OCI-M2 (cell line): ENCODE measurements at regions not wholly inside any gene's neighbourhood (a gene's known extent, or its start where the extent isn't known, plus 50 kb on each side); places are given as distances from the start of the nearest gene placed in this dataset.
"Not testable (repeated sequence)": the region's sequence is repeated elsewhere in the genome, so short reads cannot be mapped to it uniquely, and the experiment has no call there.

Experiments
- DNase-seq: peaks from one replicate; lab custom pipeline; 2025; ENCODE audit not compliant: unreplicated experiment; lab: John Stamatoyannopoulos, UW

DNA sequence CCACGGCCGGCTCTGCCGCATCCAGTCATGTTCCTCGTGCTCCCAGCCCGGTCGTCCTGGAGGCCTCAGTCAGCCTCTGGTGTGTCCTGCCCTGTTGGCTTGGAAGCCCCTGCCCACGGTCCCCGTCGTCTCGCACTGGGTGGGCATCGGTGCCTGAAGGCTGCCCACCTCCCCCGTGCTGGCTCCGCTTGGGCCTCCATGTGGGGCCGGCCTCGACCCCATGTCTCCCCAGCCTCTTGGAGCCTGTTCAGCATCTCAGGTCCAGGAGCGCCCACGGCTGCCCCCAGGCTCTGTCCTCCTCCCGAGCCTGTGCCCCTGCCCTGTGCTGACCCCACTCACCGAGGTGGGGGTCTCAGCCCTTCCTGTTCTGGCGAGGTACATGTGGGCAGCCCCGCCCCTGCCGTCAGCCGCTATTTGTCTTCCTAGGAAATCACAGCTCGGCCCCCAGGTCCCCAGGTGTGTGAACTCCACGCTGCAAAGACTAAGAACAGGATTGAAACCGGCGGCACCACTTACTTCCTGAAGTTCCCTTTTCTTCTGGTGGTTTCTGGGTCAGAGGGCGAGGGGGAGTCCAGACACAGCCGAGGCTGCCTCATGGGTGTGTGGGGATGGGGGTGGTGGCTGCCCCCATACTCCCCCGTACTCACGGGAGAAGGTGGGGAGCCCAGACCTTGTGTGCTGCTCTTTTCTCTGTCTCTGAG lies 221.3 kb downstream of the TMEM121 start:
- DNase-seq, result not testable (repeated sequence)

DNA sequence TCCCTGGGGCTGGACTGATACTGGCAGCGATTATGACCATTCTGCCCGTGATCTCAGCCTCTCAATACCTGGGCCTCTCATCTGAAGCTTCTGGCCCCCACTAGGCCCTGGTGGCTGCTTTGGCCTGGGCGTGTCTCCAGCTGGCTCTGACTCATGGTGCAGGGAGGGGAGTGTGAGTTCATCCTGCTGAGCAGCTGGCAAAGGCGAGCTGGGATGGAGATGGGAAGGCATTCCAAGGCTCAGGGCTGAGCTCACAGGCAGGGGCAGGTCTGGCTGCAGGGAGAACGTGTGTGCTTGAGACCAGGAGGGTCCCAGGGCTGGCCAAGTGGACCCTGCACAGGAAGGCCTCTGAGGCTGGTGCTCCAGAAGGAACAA lies 221.8 kb downstream of the TMEM121 start:
- DNase-seq, result no peak

DNA sequence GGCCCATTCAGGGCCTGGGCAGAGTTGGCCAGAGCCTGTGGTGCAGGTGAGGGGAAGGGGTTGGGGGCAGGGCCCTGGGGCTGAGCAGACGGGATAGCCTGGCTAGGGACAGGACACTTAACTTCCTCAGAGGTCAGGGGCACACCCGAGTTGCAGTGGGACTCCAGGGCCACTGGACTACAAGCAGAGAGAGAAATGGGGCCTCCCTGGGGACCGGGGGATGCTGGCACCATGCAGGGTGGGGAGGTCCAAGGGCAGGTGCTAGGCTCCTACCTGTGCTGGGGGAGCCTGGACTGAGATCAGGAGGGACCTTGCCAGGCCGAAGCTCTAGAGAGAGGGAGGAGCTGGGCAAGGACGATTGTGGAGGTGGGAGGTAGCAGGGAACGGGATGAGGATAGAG lies 222.3 kb downstream of the TMEM121 start:
- DNase-seq, result not testable (repeated sequence)

DNA sequence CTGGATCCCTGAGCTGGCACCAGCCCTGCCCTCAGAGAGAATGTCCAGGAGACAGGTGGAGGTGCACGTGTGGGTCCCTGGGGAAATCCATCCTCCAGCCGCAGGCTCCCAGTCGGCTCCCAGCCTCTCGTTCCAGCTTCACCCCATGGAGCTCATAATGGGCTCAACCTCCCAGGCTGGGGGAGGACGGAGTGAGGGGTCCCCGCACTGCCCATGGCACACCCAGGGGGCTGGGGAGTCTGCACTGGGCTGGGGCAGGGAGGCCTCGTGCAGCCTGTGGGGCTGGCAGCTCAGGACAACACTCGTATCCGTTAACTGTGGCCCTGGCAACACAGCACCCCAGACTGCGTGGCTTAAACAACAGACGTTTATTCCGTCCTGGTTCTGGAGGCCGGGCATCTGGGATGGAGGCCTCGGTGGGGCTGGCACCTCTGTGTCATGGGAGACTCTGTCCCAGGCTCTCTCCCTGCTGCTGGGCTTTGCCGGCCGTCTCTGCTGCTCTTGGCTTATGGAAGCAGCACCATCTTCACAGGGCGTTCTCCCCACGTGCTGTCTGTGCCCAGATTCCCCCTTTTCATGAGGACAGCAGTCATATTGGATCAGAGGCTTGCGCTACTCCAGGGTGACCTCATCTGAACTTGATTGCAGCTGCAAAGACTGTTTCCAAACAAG lies 223.6 kb downstream of the TMEM121 start:
- DNase-seq, result not testable (repeated sequence)

DNA sequence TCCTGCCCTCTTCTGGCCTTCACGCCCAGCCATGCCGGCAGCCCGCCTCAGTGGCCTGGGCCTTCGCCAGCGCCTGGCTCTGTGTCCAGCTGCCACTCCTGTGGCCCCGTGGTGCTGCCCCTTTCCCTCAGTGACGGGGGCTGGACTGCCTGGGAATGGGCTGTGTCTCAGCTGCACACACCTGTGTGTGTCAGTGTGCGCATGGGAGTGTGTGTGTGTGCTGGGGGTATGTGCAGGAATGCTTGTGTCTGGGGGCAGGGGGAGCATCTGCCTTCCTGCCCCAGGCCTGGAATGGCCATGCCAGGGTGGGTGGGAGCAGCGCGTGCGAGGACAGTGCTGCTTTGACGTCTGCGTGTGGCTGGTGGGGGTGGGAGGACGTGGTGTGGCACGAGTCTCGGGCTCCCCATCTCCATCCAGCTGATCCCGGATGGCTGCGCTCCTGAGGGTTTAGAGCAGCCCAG lies 224.9 kb downstream of the TMEM121 start:
- not testable (repeated sequence) for DNase-seq

DNA sequence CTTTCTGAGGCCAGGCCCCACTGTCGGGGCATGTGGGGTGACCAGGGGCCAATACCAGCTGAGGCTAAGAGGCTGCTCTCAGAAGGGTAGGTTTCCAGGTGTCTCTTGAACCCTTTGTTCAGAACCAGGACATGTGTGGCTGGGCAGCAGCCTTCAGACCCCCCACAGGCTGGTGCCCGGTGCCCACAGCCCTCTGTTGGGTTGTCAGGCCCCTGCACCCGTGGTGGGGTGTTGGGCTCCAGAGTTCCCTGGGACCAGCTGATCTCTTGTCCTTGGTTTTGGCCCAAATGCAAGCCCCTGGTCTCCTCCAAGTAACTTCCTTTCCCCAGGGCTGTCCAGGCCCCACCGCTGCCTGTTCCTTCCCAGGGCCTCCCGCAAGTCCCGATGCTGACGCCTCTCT lies 226.0 kb downstream of the TMEM121 start:
- not testable (repeated sequence) for DNase-seq

DNA sequence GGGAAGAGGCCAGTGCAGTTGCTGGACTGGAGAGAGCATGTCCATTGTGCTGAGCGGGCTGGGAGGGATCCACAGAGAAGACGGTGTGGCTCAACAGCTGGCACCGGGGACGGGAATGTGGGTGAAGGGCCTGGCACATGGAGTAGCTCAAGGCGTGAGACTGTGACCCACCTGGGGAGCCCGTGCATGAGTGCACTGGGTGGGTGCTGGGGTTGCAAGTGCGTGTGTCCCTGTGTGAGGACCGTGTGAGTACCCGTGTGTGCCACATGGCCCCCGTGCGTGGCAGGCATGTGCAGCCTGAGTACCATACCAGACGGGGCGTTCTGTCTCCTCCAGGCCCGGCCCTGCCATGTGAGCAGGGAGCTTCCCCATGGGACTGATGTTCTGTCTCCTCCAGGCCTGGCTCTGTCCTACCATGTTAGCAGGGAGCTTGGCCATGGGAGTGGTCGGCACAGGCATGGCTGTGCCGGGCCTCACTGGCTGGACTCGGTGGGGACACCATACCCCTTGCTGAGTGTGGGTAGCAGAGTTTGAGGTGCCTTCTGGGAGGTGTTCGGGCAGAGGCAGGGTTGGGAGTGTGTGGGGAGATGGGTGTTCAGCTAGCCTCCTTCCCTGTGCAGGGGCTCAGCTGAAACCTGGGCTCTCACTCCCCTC lies 234.4 kb downstream of the TMEM121 start:
- no peak for DNase-seq

DNA sequence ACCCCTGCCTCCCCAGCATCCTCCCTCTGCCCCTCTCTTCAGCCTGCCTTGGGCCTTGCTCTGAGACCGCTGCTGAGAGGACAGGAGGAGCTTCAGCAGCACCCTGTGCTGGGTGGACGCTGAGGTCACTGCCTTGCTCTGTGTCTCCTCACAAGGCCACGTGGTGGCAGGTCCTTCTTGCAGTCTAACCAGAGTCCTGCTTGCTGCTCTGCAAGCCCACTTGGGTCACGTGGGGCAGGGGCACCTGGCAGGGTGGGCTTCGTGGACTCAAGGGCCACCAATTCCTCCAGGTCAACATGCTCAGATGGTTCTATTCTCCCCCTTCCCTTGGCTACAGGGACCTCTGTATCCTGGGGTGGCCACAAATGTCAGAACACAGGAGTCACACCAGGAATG lies 235.0 kb downstream of the TMEM121 start:
- not testable (repeated sequence) for DNase-seq

DNA sequence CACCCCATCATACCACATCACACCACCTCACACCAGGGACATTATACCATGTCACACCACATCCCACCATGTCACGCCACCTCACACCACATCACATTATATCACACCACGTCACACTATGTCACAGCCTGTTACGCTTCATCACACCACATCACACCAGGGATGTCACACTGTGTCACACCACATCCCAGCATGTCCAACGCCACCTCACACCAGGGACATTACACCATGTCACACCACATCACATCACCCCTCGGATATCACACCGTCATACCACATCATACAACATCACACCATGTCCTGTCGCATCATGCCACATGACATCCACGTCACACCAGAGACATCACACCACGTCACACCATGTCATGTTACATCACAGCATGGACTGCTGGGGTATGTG lies 235.5 kb downstream of the TMEM121 start:
- no peak for DNase-seq

DNA sequence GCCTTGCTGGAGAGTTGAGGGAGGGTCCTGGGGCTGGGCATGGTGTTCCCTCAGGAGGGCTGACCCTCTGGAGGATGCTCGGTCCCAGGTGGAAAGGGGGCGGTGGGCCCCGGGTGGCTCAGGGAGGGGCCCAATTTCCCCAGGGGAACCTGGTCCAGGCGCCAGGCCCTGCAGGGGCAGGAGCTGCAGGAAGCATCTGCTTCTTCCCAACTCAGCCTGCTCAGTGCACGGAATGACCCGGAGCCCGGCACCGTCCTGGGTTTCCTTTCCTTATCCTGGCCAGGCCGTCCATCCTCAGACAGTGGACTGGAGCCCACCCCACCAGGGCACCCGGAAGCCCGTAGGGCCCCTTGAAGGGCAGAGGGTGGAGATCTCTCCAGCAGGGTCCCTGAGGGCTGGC lies 235.9 kb downstream of the TMEM121 start:
- DNase-seq, result not testable (repeated sequence)

DNA sequence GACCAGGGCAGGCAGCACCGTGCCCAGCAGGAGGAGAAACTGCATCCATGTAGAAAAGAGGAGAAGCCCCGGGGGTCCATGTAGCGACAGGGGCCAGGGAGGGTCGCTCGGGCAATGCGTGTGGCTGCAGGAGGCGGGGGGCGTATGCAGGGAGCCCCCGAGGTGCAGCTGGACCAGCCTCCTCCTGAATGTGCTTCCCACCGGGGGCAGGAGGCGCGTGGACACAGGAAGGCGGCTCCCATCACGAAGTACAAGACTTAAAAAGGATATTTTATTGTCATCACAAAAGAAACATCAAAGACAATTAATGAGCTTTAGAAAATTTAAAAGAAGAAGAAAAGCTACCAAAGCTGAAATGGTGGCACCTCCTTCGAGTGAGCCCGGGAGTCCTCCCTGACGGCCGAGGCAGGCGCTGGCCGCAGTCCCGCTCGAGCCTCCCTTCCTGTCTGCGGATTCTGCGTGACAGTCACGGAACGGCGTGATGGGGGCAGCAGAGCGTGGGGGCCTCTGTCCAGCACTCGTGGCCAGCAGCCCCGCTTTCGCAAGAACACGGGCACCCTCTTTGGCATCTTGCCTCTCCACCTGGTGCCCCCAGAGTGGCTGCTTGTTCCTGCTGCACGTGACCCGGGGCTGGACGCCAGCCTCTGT lies 238.0 kb downstream of the TMEM121 start:
- not testable (repeated sequence) for DNase-seq

DNA sequence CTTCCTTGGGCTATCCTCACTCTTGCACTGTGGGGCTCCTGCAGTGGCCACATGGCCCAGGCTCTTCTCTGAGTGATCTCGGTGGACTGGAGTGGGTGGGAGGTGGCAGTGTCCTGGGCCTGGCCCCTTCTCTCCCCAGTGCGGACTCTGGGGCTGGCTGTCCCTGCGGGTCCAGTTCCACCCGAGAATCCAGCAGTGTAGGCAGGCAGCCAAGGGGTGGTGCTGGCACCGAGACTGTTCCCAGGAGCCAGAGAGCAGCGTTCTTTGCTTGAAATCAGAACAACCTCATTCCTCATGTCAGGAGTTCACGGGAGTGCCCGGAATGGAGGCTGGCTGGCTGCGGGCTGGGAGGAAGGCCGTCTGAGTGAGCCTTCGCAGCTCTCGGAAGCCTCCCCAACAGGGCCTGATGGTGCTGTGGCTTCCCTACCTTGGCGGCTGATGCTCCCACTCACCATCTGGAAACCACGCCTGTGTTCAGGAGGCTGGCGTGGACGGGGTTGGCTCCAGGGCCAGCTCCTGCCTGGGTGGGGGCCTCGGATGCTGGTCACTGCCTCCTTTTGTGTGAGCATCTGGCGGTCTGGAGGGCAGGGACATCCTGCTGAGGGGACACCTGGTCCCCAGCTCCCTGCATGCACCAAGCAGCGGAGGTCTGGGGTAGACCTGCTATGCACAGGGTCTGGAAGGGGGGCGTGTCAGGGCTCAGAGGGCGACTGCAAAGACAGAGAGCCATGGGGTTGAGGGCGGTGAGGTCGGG lies 238.9 kb downstream of the TMEM121 start:
- not testable (repeated sequence) for DNase-seq

DNA sequence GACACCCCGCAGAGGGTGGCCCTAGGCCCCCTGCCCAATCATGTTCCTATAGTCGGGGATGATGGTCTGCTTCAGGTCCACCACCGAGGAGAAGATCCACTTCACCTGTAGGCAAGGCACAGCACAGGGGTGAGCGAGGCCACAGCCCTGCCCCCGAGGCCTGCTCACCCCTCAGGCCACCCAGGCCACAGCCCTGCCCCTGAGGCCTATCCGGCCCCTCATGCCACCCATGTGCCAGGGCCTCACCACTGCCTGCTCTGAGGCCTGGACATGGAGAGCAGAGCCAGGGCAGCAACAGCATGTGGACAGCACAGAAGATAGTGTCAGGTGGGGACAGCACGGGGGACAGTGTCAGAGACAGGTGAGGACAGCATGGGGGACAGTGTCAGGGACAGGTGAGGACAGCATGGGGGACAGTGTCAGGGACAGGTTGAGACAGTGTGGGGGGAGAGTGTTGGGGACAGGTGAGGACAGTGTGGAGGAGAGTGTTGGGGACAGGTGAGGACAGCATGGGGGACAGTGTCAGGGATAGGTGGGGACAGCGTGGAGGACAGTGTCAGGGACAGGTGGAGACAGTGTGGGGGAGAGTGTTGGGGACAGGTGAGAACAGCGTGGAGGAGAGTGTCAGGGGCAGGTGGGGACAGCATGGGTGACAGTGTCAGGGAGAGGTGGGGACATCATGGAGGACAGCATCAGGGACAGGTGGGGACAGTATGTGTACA lies 239.7 kb downstream of the TMEM121 start:
- DNase-seq, result no peak

DNA sequence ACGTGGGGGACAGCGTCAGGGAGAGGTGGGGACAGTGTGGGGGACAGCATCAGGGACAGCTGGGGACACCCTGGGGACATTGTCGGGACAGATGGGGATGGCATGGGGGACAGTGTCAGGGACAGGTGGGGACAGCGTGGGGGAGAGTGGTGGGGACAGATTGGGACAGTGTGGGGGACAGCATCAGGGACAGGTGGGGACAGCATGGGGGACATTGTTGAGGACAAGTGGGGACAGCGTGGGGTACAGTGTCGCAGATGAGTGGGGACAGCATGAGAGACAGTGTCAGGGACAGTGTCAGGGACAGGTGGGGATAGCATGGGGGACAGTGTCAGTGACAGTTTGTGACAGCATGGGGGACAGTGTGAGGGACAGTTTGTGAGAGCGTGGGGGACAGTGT lies 240.9 kb downstream of the TMEM121 start:
- no peak for DNase-seq

DNA sequence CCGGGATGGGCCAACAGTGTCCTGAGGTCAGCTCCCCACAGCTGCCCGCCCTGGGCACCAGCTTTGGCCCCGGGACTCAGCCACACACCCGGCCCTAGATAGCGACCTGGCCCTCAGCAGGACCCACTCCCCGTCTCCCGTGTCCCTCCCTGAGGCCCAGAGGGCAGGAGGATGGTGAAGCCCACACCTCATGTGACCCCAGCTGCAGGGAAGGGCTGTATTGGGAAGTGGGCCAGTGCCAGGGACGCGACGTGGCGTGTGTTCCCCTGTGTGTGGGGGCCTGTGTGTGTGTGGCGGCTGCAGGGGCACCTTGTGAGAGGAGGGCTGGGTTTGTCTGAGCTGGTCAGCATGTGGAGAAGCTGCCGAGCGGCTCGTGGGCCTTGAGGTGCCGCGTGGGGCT lies 241.7 kb downstream of the TMEM121 start:
- DNase-seq, result not testable (repeated sequence)

DNA sequence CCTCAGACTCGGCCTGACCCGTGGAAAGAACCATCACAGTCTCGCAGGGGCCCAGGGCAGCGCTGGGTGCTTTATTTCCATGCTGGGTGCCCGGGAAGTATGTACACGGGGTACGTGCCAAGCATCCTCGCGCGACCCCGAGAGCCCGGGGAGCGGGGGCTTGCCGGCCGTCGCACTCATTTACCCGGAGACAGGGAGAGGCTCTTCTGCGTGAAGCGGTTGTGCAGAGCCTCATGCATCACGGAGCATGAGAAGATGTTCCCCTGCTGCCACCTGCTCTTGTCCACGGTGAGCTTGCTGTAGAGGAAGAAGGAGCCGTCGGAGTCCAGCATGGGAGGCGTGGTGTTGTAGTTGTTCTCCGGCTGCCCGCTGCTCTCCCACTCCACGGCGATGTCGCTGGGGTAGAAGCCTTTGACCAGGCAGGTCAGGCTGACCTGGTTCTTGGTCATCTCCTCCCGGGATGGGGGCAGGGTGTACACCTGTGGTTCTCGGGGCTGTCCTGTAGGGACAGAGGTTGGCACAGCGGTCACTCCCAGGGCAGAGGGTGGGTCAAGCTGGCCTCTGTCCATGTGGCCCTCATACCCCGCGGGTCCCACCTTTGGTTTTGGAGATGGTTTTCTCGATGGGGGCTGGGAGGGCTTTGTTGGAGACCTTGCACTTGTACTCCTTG lies 242.8 kb downstream of the TMEM121 start:
- DNase-seq, result not testable (repeated sequence)

DNA sequence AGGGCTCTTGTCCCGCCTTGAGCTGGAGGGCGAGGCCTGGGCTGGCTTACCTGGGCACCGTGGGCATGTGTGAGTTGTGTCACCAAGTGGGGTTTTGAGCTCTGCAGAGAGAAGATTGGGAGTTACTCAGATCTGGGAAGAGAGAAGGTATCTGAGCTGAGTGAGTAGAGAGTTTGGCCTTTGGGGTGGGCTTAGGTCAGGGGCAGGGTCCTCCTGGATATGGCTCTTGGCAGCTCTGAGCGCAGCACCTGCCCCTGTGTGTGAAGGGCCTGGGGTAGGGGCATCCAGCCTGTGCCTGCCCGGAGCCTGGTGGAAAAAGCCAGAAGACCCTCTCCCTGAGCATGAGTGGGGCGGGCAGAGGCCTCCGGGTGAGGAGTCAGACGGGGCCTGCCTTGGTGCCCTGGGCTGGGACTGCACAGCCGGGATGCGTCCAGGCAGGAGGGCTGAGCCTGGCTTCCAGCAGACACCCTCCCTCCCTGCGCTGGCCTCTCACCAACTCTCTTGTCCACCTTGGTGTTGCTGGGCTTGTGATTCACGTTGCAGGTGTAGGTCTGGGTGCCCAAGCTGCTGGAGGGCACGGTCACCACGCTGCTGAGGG lies 244.3 kb downstream of the TMEM121 start:
- DNase-seq, result not testable (repeated sequence)

DNA sequence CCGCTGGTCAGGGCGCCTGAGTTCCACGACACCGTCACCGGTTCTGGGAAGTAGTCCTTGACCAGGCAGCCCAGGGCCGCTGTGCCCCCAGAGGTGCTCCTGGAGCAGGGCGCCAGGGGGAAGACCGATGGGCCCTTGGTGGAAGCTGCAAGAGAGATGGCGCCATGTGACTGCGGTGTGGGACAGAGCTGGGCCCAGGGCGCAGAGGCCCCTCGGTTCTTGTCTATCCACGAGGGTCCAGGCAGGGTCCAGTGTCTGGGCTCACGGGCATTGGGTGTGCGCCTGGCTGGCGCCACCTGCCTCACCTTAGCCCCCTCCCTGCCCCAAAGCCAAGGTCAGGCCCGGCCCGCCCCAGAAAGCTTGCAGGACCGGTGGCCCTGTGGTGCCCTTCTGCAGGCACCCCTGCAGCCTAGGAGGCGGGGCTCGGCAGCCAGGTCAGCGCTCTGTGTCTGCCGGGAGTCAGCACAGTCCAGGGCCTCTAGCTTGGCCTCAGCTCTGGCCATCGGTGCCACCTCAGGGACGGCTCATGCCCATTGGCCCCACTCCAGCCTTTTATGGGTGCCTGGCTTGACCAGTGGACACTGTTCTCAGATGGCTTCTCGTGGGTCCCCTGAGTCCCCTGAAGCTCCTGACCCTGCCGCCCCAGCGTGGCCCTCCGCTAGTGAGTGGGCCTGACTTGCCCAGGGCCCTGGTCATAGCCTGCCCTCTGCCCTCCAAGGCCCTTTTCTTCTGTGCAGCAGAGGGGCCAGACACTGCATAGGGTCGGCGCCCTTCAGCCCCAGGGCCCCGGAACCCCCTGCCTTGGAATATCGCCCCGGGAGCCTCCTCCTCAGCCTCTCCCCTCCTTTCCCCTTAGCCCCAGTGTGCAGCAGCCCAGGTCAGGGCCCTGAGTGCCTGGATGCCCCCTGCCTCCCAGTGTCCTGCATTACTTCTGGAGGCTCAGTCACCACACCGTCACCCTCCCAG lies 245.2 kb downstream of the TMEM121 start:
- not testable (repeated sequence) for DNase-seq
